Liver (tissue), 7 donors: ENCODE measurements at regions not wholly inside any gene's neighbourhood (a gene's known extent, or its start where the extent isn't known, plus 50 kb on each side); places are given as distances from the start of the nearest gene placed in this dataset.

ENCODE experiments used
- DNase-seq: peaks from one replicate; pipeline ENCODE4 v3.0.0-alpha.2; 2017; ENCODE audit warnings: low spot score
- H3K27ac ChIP-seq, 2 donors: one replicate each; pipeline ENCODE4 v1.7.0; 2013; ENCODE audit warnings: inconsistent platforms in 2 of 2, low read length in 2 of 2, control low read depth in 1 of 2, low read depth in 1 of 2, mild to moderate bottlenecking in 1 of 2
- H3K27me3 ChIP-seq, 4 donors: one replicate each; pipeline versions ENCODE4 v1.6.1 to v1.7.0; 2013; ENCODE audit warnings: low read length in 3 of 4, inconsistent platforms in 1 of 4, mild to moderate bottlenecking in 1 of 4, moderate library complexity in 1 of 4; ENCODE audit not compliant: control insufficient read depth in 4 of 4, insufficient read depth in 4 of 4
- H3K36me3 ChIP-seq, 4 donors: one replicate each; pipeline versions ENCODE4 v1.6.1 to v1.7.0; 2013; ENCODE audit warnings: low read length in 3 of 4, mild to moderate bottlenecking in 3 of 4, low read depth in 1 of 4, moderate library complexity in 1 of 4; ENCODE audit not compliant: control insufficient read depth in 4 of 4, insufficient read depth in 3 of 4
- H3K4me1 ChIP-seq, 4 donors: one replicate each; pipeline versions ENCODE4 v1.6.1 to v1.7.0; 2013; ENCODE audit warnings: low read length in 3 of 4, mild to moderate bottlenecking in 3 of 4, moderate library complexity in 1 of 4; ENCODE audit not compliant: control insufficient read depth in 4 of 4, insufficient read depth in 4 of 4
- H3K4me3 ChIP-seq, 3 donors: one replicate each; pipeline versions ENCODE4 v1.6.1 to v1.7.0; 2013; ENCODE audit warnings: low read length in 3 of 3, control low read depth in 1 of 3, low read depth in 1 of 3, mild to moderate bottlenecking in 1 of 3
- H3K9ac ChIP-seq, 2 donors: one replicate each; pipeline ENCODE4 v1.7.0; 2013; ENCODE audit warnings: low read length in 2 of 2, mild to moderate bottlenecking in 2 of 2, moderate library complexity in 2 of 2, control low read depth in 1 of 2, low read depth in 1 of 2
- H3K9me3 ChIP-seq, 4 donors: one replicate each; pipeline versions ENCODE4 v1.6.1 to v1.7.0; 2013; ENCODE audit warnings: low read length in 3 of 4; ENCODE audit not compliant: control insufficient read depth in 4 of 4
- EGR1 ChIP-seq, 2 donors: IDR thresholded peaks; 2 replicates each; pipeline ENCODE4 v1.6.1; 2016 to 2018; ENCODE audit warnings: antibody characterized with exemption in 2 of 2, low read depth in 2 of 2
- FOXA1 ChIP-seq: IDR thresholded peaks from 2 replicates; pipeline ENCODE4 v1.6.1; 2016; ENCODE audit warnings: antibody characterized with exemption
- FOXA2 ChIP-seq: IDR thresholded peaks from 2 replicates; pipeline ENCODE4 v1.6.1; 2016; ENCODE audit warnings: antibody characterized with exemption
- GABPA ChIP-seq, 2 donors: IDR thresholded peaks in 1 of 2; conservative IDR thresholded peaks in 1 of 2; 2 replicates each; pipeline ENCODE4 v1.6.1; 2016; ENCODE audit warnings: antibody characterized with exemption in 2 of 2, mild to moderate bottlenecking in 1 of 2, moderate library complexity in 1 of 2
- HNF4A ChIP-seq, 2 donors: conservative IDR thresholded peaks; 2 replicates each; pipeline ENCODE4 v1.6.1; 2016; ENCODE audit warnings: antibody characterized with exemption in 2 of 2, mild to moderate bottlenecking in 2 of 2
- HNF4G ChIP-seq: IDR thresholded peaks from 2 replicates; pipeline ENCODE4 v1.6.1; 2016; ENCODE audit warnings: antibody characterized with exemption
- JUND ChIP-seq, 2 donors: IDR thresholded peaks; 2 replicates each; pipeline ENCODE4 v1.6.1; 2016; ENCODE audit warnings: antibody characterized with exemption in 2 of 2
- MAX ChIP-seq: IDR thresholded peaks from 2 replicates; pipeline ENCODE4 v1.6.1; 2016; ENCODE audit warnings: antibody characterized with exemption
- NR2F2 ChIP-seq: IDR thresholded peaks from 2 replicates; pipeline ENCODE4 v1.6.1; 2016; ENCODE audit warnings: antibody characterized with exemption
- RAD21 ChIP-seq, 2 donors: IDR thresholded peaks; 2 replicates each; pipeline ENCODE4 v1.6.1; 2016; ENCODE audit warnings: antibody characterized with exemption in 2 of 2, mild to moderate bottlenecking in 2 of 2
- REST ChIP-seq: IDR thresholded peaks from 2 replicates; pipeline ENCODE4 v1.6.1; 2016; ENCODE audit warnings: antibody characterized with exemption, mild to moderate bottlenecking
- RXRA ChIP-seq, 2 donors: IDR thresholded peaks; 2 replicates each; pipeline ENCODE4 v1.6.1; 2017 to 2018; ENCODE audit warnings: antibody characterized with exemption in 2 of 2, mild to moderate bottlenecking in 1 of 2
- TAF1 ChIP-seq: conservative IDR thresholded peaks from 2 replicates; pipeline ENCODE4 v1.6.1; 2016; ENCODE audit warnings: antibody characterized with exemption, mild to moderate bottlenecking
- YY1 ChIP-seq: IDR thresholded peaks from 2 replicates; pipeline ENCODE4 v1.6.1; 2016; ENCODE audit warnings: antibody characterized with exemption, mild to moderate bottlenecking
- ZBTB33 ChIP-seq: IDR thresholded peaks from 2 replicates; pipeline ENCODE4 v1.6.1; 2016; ENCODE audit warnings: antibody characterized with exemption
- WGBS: extraction: QIAGEN DNeasy Blood & Tissue Kit; methylation state at CpG from one replicate; pipeline ENCODE4 v1.1.7; 2013; 5-methylcytosine and 5-hydroxymethylcytosine counted together
- donor health status: healthy.
- donor health status: healthy.
- donor health status: healthy.
- donor health status: healthy.

- Histone ChIP-seq H3K9ac (no peak overlapping the region), H3K36me3 (no peaks in the 10 kb centered on the region), H3K9me3 (no peaks in the 10 kb centered on the region), H3K4me3 (no peak overlapping the region), H3K4me1 (no peaks in the 10 kb centered on the region), H3K27me3 (peaks cover 0 to 2% (median 0%) of the 10 kb centered on the region in 4 donors), H3K27ac (no peak overlapping the region)
- TF ChIP-seq EGR1 (IDR thresholded peaks at IDR 0.05; ENCODE audit: low read depth in 2 of 2) = no peak
- no peak for DNase-seq
- 57% methylated on average over 1 of the region's 1 CpG for WGBS
Measured at GRCh38 chr15:93466380-93466779, 377.4 kb upstream of the RGMA start.

GRCh38 chr15:93462690-93463089 lies 373.7 kb upstream of the RGMA start:
- no peaks in the 10 kb centered on the region for H3K4me1 ChIP-seq
- no peak for TF ChIP-seq RXRA (IDR thresholded peaks at IDR 0.05)
- WGBS = 63% methylated on average over 4 of the region's 4 CpGs
- H3K9me3 ChIP-seq = no peaks in the 10 kb centered on the region
- H3K36me3 ChIP-seq = no peaks in the 10 kb centered on the region
- H3K27ac ChIP-seq = no peak overlapping the region
- H3K4me3 ChIP-seq = no peak overlapping the region
- no peak overlapping the region for H3K9ac ChIP-seq
- no peak for DNase-seq
- H3K27me3 ChIP-seq = peaks cover 0 to 2% (median 0%) of the 10 kb centered on the region in 4 donors

GRCh38 chr15:93460717-93461116 lies 371.7 kb upstream of the RGMA start:
- Histone ChIP-seq H3K4me1 (no peaks in the 10 kb centered on the region), H3K36me3 (no peaks in the 10 kb centered on the region), H3K9ac (no peak overlapping the region), H3K9me3 (no peaks in the 10 kb centered on the region), H3K27me3 (peaks cover 0 to 2% (median 0%) of the 10 kb centered on the region in 4 donors), H3K27ac (no peak overlapping the region), H3K4me3 (no peak overlapping the region)
- TF ChIP-seq GABPA (IDR thresholded peaks at IDR 0.05 in 1 of 2, conservative IDR thresholded peaks at IDR 0.05 in 1 of 2) = no peak
- TF ChIP-seq FOXA1 = no peak
- TF ChIP-seq TAF1 = no peak
- no peak for TF ChIP-seq ZBTB33
- no peak for TF ChIP-seq MAX
- no peak for TF ChIP-seq REST
- TF ChIP-seq RXRA (IDR thresholded peaks at IDR 0.05) = no peak
- TF ChIP-seq JUND (IDR thresholded peaks at IDR 0.05) = no peak
- no peak for TF ChIP-seq RAD21 (IDR thresholded peaks at IDR 0.05)
- no peak for TF ChIP-seq NR2F2
- no peak for TF ChIP-seq YY1
- TF ChIP-seq HNF4A (conservative IDR thresholded peaks at IDR 0.05) = no peak
- no peak for TF ChIP-seq FOXA2
- no peak for TF ChIP-seq HNF4G
- no peak for DNase-seq
